NCI-H774 (cell line): ENCODE measurements at regions not wholly inside any gene's neighbourhood (a gene's known extent, or its start where the extent isn't known, plus 50 kb on each side); places are given as distances from the start of the nearest gene placed in this dataset.

ENCODE experiments used
- DNase-seq: peaks from one replicate; lab custom pipeline; 2025; lab: John Stamatoyannopoulos, UW

GRCh38 chr6:152905551-152906299, 77.1 kb downstream of the FBXO5 start:
- no peak for DNase-seq

GRCh38 chr6:152909241-152909640, 73.6 kb downstream of the FBXO5 start:
- DNase-seq, result no peak

GRCh38 chr6:152916035-152916434, 66.8 kb downstream of the FBXO5 start:
- DNase-seq, result no peak

DNA sequence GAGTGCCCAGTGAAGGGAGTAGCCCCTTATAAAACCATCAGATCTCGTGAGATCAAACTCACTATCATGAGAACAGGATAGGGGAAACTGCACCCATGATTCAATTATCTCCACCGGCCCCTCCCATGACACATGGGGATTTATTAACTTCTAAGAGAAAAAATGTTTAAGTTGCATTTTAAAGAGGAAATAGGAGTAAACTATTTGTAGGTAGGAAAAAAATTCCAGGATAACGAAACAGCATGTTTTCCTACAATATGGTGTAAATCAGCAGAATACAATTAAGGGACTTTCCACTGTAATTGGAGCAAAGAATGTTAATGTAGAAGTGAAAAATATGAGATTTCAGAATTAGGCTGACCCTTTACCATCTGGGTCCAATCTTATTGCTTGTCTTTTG, 63.9 kb downstream of the FBXO5 start:
- no peak for DNase-seq

DNA sequence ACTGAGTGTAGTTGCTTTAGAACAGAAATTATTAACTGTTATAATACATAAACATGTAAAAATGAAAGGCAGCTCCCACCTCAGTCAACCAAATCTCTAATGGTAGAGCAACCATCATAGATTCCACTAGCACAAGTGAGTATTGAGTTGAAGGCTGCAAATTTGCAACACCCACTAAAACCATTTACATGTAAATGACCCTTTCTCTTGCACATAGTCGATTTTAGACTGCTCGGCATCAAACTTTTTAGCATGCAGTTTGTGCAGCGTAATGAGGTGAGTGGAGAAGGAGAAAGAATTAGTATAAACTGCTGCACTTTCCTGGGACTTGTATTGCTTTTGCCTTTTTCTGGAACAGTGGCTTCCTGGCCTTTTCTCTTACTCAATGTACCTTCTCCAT, 62.8 kb downstream of the FBXO5 start:
- DNase-seq, result no peak
